ENCODE measurements at regions not wholly inside any gene's neighbourhood (a gene's known extent, or its start where the extent isn't known, plus 50 kb on each side); places are given as distances from the start of the nearest gene placed in this dataset.
"Not testable (repeated sequence)": the region's sequence is repeated elsewhere in the genome, so short reads cannot be mapped to it uniquely, and the experiment has no call there.

DNA sequence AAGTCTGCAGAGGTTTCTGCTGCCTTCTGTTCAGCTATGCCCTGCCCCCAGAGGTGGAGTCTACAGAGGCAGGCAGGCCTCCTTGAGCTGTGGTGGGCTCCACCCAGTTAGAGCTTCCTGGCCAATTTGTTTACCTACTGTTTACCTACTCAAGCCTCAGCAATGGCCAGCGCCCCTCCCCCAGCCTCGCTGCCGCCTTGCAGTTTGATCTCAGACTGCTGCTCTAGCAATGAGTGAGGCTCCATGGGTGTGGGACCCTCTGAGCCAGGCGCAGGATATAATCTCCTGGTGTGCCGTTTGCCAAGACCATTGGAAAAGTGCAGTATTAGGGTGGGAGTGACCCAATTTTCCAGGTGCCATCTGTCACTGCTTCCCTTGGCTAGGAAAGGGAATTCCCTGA lies 1024.9 kb downstream of the PRIM2 start:
- not testable (repeated sequence) for TF ChIP-seq SMC3 (IDR thresholded peaks at IDR 0.05; ENCODE audit: low read depth, low read length); RAD21 (IDR thresholded peaks at IDR 0.05; ENCODE audit: low read length); GABPA (IDR thresholded peaks at IDR 0.05; ENCODE audit: low read depth); JUND (IDR thresholded peaks at IDR 0.05); POLR2AphosphoS5 (IDR thresholded peaks at IDR 0.05; ENCODE audit: low read depth, low read length); TCF12 (IDR thresholded peaks at IDR 0.05); EZH2phosphoT487 (IDR thresholded peaks at IDR 0.05; ENCODE audit: borderline replicate concordance, low read depth); EP300 (IDR thresholded peaks at IDR 0.05; ENCODE audit: borderline replicate concordance in 1 of 2, low read depth in 1 of 2, low read length in 1 of 2)
- TF ChIP-seq, protein P1, sequence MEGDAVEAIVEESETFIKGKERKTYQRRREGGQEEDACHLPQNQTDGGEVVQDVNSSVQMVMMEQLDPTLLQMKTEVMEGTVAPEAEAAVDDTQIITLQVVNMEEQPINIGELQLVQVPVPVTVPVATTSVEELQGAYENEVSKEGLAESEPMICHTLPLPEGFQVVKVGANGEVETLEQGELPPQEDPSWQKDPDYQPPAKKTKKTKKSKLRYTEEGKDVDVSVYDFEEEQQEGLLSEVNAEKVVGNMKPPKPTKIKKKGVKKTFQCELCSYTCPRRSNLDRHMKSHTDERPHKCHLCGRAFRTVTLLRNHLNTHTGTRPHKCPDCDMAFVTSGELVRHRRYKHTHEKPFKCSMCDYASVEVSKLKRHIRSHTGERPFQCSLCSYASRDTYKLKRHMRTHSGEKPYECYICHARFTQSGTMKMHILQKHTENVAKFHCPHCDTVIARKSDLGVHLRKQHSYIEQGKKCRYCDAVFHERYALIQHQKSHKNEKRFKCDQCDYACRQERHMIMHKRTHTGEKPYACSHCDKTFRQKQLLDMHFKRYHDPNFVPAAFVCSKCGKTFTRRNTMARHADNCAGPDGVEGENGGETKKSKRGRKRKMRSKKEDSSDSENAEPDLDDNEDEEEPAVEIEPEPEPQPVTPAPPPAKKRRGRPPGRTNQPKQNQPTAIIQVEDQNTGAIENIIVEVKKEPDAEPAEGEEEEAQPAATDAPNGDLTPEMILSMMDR (IDR thresholded peaks at IDR 0.05): not testable (repeated sequence)
- TF ChIP-seq, protein P2, sequence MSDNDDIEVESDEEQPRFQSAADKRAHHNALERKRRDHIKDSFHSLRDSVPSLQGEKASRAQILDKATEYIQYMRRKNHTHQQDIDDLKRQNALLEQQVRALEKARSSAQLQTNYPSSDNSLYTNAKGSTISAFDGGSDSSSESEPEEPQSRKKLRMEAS (IDR thresholded peaks at IDR 0.05; ENCODE audit: low read depth): not testable (repeated sequence)
- TF ChIP-seq, protein P3, sequence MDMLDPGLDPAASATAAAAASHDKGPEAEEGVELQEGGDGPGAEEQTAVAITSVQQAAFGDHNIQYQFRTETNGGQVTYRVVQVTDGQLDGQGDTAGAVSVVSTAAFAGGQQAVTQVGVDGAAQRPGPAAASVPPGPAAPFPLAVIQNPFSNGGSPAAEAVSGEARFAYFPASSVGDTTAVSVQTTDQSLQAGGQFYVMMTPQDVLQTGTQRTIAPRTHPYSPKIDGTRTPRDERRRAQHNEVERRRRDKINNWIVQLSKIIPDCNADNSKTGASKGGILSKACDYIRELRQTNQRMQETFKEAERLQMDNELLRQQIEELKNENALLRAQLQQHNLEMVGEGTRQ (IDR thresholded peaks at IDR 0.05; ENCODE audit: borderline replicate concordance, low read depth, low read length): not testable (repeated sequence)

Measured in SK-N-SH (cell line).